GM21381 (cell line): ENCODE measurements at regions not wholly inside any gene's neighbourhood (a gene's known extent, or its start where the extent isn't known, plus 50 kb on each side); places are given as distances from the start of the nearest gene placed in this dataset.
"Not testable (repeated sequence)": the region's sequence is repeated elsewhere in the genome, so short reads cannot be mapped to it uniquely, and the experiment has no call there.

Source experiments
- ATAC-seq: cut with Tn5 transposase; IDR thresholded peaks from one replicate; pipeline ENCODE4 v1.9.1; 2021; ENCODE audit warnings: mild to moderate bottlenecking, moderate library complexity; ENCODE audit not compliant: unreplicated experiment

GRCh38 chr4:103422467-103423219 is 224.5 kb upstream of the CENPE start:
- no peak for ATAC-seq

GRCh38 chr4:103415801-103416200 is 217.7 kb upstream of the CENPE start:
- ATAC-seq = no peak

GRCh38 chr4:103412646-103413045 is 214.5 kb upstream of the CENPE start:
- ATAC-seq = not testable (repeated sequence)

- no peak for ATAC-seq
Observed at GRCh38 chr4:103410386-103410785, 212.2 kb upstream of the CENPE start.

GRCh38 chr4:103405415-103405814 is 207.3 kb upstream of the CENPE start:
- ATAC-seq = peak; percentile 48

DNA sequence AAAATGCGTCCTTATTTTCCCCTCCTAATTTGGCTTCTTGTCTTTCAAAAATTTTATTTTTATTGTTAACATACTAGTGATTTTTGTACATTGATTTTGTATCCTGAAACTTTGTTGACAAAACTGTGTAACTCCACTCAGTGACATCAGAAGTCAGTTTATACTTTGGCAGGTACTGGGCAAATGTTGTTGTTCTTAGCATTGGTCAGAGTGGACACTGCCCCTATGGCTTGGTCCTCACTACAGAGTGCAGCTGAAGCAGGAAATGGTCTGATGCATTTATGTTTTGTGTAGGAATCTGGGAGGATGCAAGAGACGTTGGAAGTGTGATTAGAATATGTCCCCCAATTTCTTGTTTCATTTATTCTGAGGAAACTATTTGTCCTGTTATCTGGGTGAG is 205.5 kb upstream of the CENPE start:
- ATAC-seq = no peak

- ATAC-seq = no peak
Observed at GRCh38 chr4:103402198-103402597, 204.1 kb upstream of the CENPE start.

GRCh38 chr4:103400405-103400804 is 202.3 kb upstream of the CENPE start:
- ATAC-seq = peak; percentile 42

DNA sequence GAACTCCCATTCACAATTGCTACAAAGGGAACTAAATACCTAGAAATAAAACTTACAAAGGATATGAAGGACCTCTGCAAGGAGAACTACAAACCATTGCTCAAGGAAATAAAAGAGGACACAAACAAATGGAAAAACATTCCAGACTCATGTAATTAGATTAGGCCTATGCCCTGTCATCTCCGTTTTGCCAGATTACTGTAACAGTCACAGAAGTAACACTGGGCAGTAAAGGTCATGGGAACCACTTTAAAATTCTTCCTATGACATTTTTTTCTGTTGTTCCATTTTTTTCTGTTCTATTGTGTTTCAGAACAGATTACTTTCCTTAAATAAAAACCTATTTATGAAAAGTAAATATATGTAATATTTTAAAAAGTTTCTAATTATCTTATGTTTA is 199.4 kb upstream of the CENPE start:
- ATAC-seq = no peak

DNA sequence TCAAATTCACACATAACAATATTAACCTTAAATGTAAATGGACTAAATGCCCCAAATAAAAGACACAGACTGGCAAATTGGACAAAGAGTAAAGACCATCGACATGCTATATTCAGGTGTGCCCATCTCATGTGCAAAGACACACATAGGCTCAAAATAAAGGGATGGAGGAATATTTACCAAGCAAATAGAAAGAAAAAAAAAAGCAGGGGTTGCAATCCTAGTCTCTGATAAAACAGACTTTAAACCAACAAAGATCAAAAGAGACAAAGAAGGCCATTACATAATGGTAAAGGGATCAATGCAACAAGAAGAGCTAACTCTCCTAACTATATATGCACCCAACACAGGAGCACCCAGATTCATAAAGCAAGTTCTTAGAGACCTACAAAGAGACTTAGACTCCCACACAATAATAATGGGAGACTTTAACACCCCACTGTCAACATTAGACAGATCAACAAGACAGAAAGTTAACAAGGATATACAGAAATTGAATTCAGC is 189.4 kb upstream of the CENPE start:
- not testable (repeated sequence) for ATAC-seq

GRCh38 chr4:103385565-103385964 is 187.4 kb upstream of the CENPE start:
- not testable (repeated sequence) for ATAC-seq

GRCh38 chr4:103375278-103375677 is 177.1 kb upstream of the CENPE start:
- no peak for ATAC-seq

DNA sequence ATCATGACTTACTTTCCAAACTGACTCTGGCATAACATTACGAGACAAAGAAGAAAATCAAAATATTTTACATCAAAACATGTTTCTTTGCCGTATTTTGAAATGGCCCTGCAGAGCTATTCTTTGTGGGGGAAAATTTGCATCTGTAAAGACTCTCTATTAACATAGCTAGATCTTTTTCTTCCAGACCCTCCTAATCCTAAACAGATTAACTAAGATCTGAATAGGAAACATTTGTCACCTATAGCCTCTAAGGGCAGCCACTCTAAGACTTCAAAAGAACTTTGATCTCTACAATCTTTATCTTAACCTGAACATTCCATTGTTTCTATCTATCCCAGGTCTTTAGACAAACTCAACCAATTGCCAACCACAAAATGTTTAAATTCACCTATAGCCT is 176.6 kb upstream of the CENPE start:
- ATAC-seq = no peak

GRCh38 chr4:103374306-103374705 is 176.2 kb upstream of the CENPE start:
- no peak for ATAC-seq

- no peak for ATAC-seq
Observed at GRCh38 chr4:103372002-103372558, 173.9 kb upstream of the CENPE start.

DNA sequence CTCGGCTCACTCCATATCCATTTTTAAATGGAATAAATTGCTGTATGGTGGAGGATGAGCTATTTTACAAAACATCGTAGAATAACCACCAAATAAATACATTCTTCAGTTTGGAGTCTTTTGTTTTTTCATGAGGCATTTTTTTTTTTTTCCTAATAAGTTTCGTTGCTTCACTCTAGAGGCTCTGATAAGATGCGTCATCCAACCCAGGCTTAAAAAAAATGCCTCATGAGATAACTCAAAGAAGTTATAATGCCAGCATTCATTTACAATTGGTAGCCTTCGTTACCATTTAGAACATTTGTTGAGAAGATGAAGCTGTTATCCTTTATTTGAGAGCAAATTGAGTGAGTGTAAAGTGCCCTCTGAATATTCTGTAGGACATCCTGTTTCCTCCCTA is 172.2 kb upstream of the CENPE start:
- ATAC-seq = no peak

GRCh38 chr4:103365285-103365684 is 167.1 kb upstream of the CENPE start:
- no peak for ATAC-seq

- no peak for ATAC-seq
Observed at GRCh38 chr4:103364083-103364482, 165.9 kb upstream of the CENPE start.

GRCh38 chr4:103361926-103362325 is 163.8 kb upstream of the CENPE start:
- no peak for ATAC-seq

DNA sequence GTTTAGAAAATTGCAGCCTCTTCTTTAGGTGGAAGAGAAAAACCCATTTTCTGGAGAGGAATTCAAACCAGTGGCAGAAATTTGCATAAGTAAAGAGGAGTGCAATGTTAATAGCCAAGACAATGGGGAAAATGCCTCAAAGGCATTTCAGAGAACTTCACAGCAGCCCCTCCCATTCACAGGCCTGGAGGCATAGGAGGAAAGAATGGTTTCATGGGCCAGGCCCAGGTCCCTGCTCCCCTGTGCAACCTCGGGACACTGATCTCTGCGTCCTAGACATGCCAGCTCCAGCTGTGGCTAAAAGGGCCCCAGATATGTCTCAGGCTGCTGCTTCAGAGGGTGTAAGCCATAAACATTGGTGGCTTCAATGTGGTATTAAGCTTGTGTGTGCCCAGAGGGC is 161.8 kb upstream of the CENPE start:
- no peak for ATAC-seq

- ATAC-seq = no peak
Observed at GRCh38 chr4:103354006-103354405, 155.9 kb upstream of the CENPE start.

- ATAC-seq = no peak
Observed at GRCh38 chr4:103329642-103330041, 131.5 kb upstream of the CENPE start.

DNA sequence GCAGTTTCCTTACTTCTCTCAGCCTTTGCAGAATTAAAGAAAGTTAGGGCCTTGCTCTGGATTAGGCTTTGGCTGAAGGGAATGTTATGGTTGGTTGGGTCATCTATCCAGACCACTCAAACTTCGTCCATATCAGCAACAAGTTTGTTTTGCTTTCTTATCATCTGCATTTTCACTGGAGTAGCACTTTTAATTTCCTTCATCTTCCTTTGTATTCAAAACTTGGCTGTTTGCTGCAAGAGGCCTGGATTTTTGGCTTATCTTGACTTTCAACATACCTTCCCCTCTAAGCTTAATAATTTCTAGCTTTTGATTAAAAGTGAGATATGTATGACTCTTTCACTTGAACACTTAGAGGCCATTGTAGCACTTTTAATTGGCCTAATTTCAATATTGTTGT is 126.7 kb upstream of the CENPE start:
- no peak for ATAC-seq
